ENCODE measurements at regions not wholly inside any gene's neighbourhood (a gene's known extent, or its start where the extent isn't known, plus 50 kb on each side); places are given as distances from the start of the nearest gene placed in this dataset.

- no peak for DNase-seq (ENCODE audit: low read depth)
These were observed 454.4 kb downstream of the RFPL4B start for GRCh38 chr6:112801468-112802080.

- DNase-seq (ENCODE audit: low read depth): peak; percentile 86
These were observed 455.0 kb downstream of the RFPL4B start for GRCh38 chr6:112802144-112802543.

- no peak for DNase-seq (ENCODE audit: low read depth)
These were observed 457.7 kb downstream of the RFPL4B start for GRCh38 chr6:112804638-112805330.

GRCh38 chr6:112806163-112806865, 459.2 kb downstream of the RFPL4B start:
- peak; percentile 55 for DNase-seq (ENCODE audit: low read depth)

- no peak for DNase-seq (ENCODE audit: low read depth)
These were observed 474.3 kb downstream of the RFPL4B start for GRCh38 chr6:112821476-112821875.

GRCh38 chr6:112822769-112823168, 475.6 kb downstream of the RFPL4B start:
- no peak for DNase-seq (ENCODE audit: low read depth)

GRCh38 chr6:112827793-112828192, 480.7 kb downstream of the RFPL4B start:
- DNase-seq (ENCODE audit: low read depth): no peak

- no peak for DNase-seq (ENCODE audit: low read depth)
These were observed 483.9 kb downstream of the RFPL4B start for GRCh38 chr6:112831022-112831421.

- no peak for DNase-seq (ENCODE audit: low read depth)
These were observed 486.5 kb downstream of the RFPL4B start for GRCh38 chr6:112833581-112834131.

- DNase-seq (ENCODE audit: low read depth): no peak
These were observed 487.9 kb downstream of the RFPL4B start for GRCh38 chr6:112835078-112835477.

- peak; percentile 60 for DNase-seq (ENCODE audit: low read depth)
These were observed 492.4 kb downstream of the RFPL4B start for GRCh38 chr6:112839525-112839961.

- DNase-seq (ENCODE audit: low read depth): no peak
These were observed 494.6 kb downstream of the RFPL4B start for GRCh38 chr6:112841553-112842329.

- DNase-seq (ENCODE audit: low read depth): no peak
These were observed 495.2 kb downstream of the RFPL4B start for GRCh38 chr6:112842330-112842685.

GRCh38 chr6:112846681-112847080, 499.6 kb downstream of the RFPL4B start:
- DNase-seq (ENCODE audit: low read depth): no peak

GRCh38 chr6:112851146-112851545, 504.0 kb downstream of the RFPL4B start:
- DNase-seq (ENCODE audit: low read depth): no peak

GRCh38 chr6:112853162-112853561, 506.0 kb downstream of the RFPL4B start:
- DNase-seq (ENCODE audit: low read depth): no peak

- DNase-seq (ENCODE audit: low read depth): no peak
These were observed 516.6 kb downstream of the RFPL4B start for GRCh38 chr6:112863753-112864152.

- DNase-seq (ENCODE audit: low read depth): no peak
These were observed 518.0 kb downstream of the RFPL4B start for GRCh38 chr6:112865131-112865530.

GRCh38 chr6:112874881-112875280, 527.8 kb downstream of the RFPL4B start:
- DNase-seq (ENCODE audit: low read depth): no peak

- DNase-seq (ENCODE audit: low read depth): peak; percentile 89
These were observed 530.3 kb downstream of the RFPL4B start for GRCh38 chr6:112877134-112878100.

GRCh38 chr6:112879920-112880413, 532.8 kb downstream of the RFPL4B start:
- DNase-seq (ENCODE audit: low read depth): no peak
